Heart right ventricle (tissue), 16 donors: ENCODE measurements at regions not wholly inside any gene's neighbourhood (a gene's known extent, or its start where the extent isn't known, plus 50 kb on each side); places are given as distances from the start of the nearest gene placed in this dataset.

Experiments used
- ATAC-seq, 8 donors: fragments of 200-7000 bp; cut with Tn5 transposase; one replicate each; pipeline ENCODE4 v1.9.1; 2020; ENCODE audit warnings: mild to moderate bottlenecking in 8 of 8, moderate library complexity in 8 of 8, moderate number of reproducible peaks in 1 of 8
- DNase-seq, 2 donors: peaks; one replicate each; pipeline ENCODE4 v3.0.0-alpha.2; 2020
- H3K27ac ChIP-seq, 10 donors: fragments of 200-600 bp; sonication (generic) in 2 of 10; one replicate each; pipeline versions ENCODE4 v1.5.0 to v1.8.0; 2020 to 2022; ENCODE audit warnings: mild to moderate bottlenecking in 3 of 10
- H3K27me3 ChIP-seq, 7 donors: fragments of 200-600 bp; one replicate each; pipeline ENCODE4 v1.8.0; 2021 to 2022; ENCODE audit warnings: mild to moderate bottlenecking in 2 of 7
- H3K36me3 ChIP-seq, 9 donors: fragments of 200-600 bp; sonication (generic) in 1 of 9; one replicate each; pipeline versions ENCODE4 v1.5.0 to v1.8.0; 2020 to 2022; ENCODE audit warnings: mild to moderate bottlenecking in 2 of 9
- H3K4me1 ChIP-seq, 9 donors: fragments of 200-600 bp; sonication (generic) in 1 of 9; one replicate each; pipeline versions ENCODE4 v1.5.0 to v1.8.0; 2020 to 2022; ENCODE audit warnings: mild to moderate bottlenecking in 4 of 9
- H3K4me3 ChIP-seq, 10 donors: fragments of 200-600 bp; sonication (generic) in 2 of 10; one replicate each; pipeline versions ENCODE4 v1.5.0 to v1.8.0; 2020 to 2022; ENCODE audit warnings: mild to moderate bottlenecking in 7 of 10, moderate library complexity in 2 of 10
- H3K9me3 ChIP-seq, 11 donors: fragments of 200-600 bp in 10 of 11; sonication (generic) in 2 of 11; one replicate each; pipeline versions ENCODE4 v1.5.0 to v1.8.0; 2013 to 2022; ENCODE audit warnings: mild to moderate bottlenecking in 2 of 11, control low read depth in 1 of 11, moderate library complexity in 1 of 11
- CTCF ChIP-seq, 9 donors: fragments of 200-600 bp; sonication (generic) in 2 of 9; IDR thresholded peaks; one replicate each; pipeline versions ENCODE4 v1.5.0 to v1.8.0; 2021 to 2022; ENCODE audit warnings: antibody characterized with exemption in 9 of 9, mild to moderate bottlenecking in 5 of 9, moderate library complexity in 1 of 9
- WGBS, 2 donors: extraction: QIAGEN DNeasy Blood & Tissue Kit; methylation state at CpG; one replicate each; pipeline ENCODE4 v1.1.7; 2013; ENCODE audit warnings: inconsistent platforms in 1 of 2; 5-methylcytosine and 5-hydroxymethylcytosine counted together
- intact Hi-C, 10 donors: fragments of 100-400 bp; cut with DNase I; formaldehyde crosslinking; loops; one replicate each; pipeline versions ENCODE4 v1.11.1 to v1.14.2; 2022
- donor health status: Arrhythmogenic right ventricular cardiomyopathy.
- donor health status: ischemic (EF 13 %, LVEDD 7.1; RV severe dilation, severe dysfunction).
- donor health status: healthy with polysubstance abuse.
- donor health status: DM: no; HTN: yes; CAD: no.
- donor health status: DM: no; HTN: no; CAD: no.
- donor health status: ischemic (EF 25% LVEDD 6.9; RV normal size, moderate dysfunction).
- donor health status: ischemic (EF 25% LVEDD 5.7; RV mildly dilated, moderate dysfunction).
- donor health status: healthy.
- donor health status: DM: yes; HTN: yes; CAD: no.
- donor health status: Ischemic cardiomyopathy.
- donor health status: ischemic (EF 35%, LVEDD 5.7; RV mildly dilated, moderate dysfunction).
- donor health status: nonischemic (EF 11% LVEDD 7.7; RV severe dilation, severe dysfunction).
- donor health status: DM: yes; HTN: yes; CAD: no.
- donor health status: PGD.
- donor health status: ischemic (EF 29% LVEDD 5.4; RV normal size, mild dysfunction).
- donor health status: nonischemic (EF 23%, LVEDD 6.1; RV moderate dilation, normal function).

DNA sequence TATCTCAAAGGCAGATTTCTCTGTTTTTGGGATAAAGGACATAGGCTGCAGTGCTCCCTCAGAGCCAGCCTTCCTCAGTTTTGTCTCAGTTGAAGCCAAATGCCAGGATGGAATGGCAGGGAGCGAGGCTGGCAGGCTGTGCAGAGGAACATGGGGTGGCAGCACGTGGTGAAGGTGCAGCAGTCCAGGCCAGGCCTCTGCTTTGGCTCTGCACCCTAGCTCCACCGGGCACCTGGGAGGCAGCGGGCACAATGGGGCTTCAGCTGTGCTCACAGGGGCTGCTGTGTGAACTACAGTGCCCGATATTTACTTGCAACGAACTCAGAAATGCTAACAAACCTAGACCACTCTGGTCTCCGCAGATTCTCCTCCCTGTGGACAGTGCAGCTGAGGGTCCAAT lies 319.6 kb downstream of the ZNF326 start:
- intact Hi-C loops: no loop called here
- DNase-seq: no peak
- H3K9me3 ChIP-seq: peaks cover 0 to 4% (median 0%) of the 10 kb centered on the region in 11 donors
- 86 to 92% methylated on average over 7 of the region's 7 CpGs for WGBS, 2 donors
- no peaks in the 10 kb centered on the region for H3K4me1 ChIP-seq
- no peak for ATAC-seq
- H3K27me3 ChIP-seq: no peaks in the 10 kb centered on the region
- no peak for TF ChIP-seq CTCF (IDR thresholded peaks at IDR 0.05)
- H3K36me3 ChIP-seq: no peaks in the 10 kb centered on the region
- H3K4me3 ChIP-seq: no peak overlapping the region
- no peak overlapping the region for H3K27ac ChIP-seq

DNA sequence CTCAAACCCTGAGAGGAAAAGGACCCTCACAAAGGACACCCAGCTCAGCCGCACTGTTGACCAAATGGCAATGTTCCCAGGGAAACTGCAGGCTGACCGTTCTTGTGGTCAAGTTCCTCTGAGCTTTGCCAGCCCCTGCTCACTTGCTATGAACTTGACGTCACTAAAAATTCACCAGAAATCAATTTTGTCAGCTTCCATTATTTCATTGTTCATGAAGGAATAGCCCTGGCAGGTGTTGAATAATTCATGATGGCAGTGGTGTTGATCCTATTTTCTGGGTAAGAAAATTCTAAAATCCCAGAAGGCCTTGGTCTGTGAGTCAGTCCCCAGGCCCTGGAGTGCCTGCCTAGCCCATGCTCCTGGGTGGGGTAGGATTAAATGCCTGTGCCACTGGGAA lies 318.9 kb downstream of the ZNF326 start:
- DNase-seq (no peak), ATAC-seq (no peak)
- intact Hi-C loops: no loop called here
- WGBS, 2 donors: 75 to 81% methylated on average over 3 of the region's 3 CpGs
- no peak for TF ChIP-seq CTCF (IDR thresholded peaks at IDR 0.05)
- Histone ChIP-seq H3K9me3 (peaks cover 0 to 4% (median 0%) of the 10 kb centered on the region in 11 donors), H3K27ac (no peak overlapping the region), H3K4me1 (no peaks in the 10 kb centered on the region), H3K4me3 (no peak overlapping the region), H3K36me3 (no peaks in the 10 kb centered on the region), H3K27me3 (no peaks in the 10 kb centered on the region)

- Histone ChIP-seq H3K27me3 (no peaks in the 10 kb centered on the region), H3K27ac (no peak overlapping the region), H3K9me3 (peaks cover 0 to 17% (median 3%) of the 10 kb centered on the region in 11 donors), H3K36me3 (no peaks in the 10 kb centered on the region), H3K4me1 (no peaks in the 10 kb centered on the region), H3K4me3 (no peak overlapping the region)
- intact Hi-C loops: no loop called here
- ATAC-seq (no peak), DNase-seq (no peak)
- 89 to 92% methylated on average over 5 of the region's 5 CpGs for WGBS, 2 donors
- TF ChIP-seq CTCF (IDR thresholded peaks at IDR 0.05): no peak
Measured at GRCh38 chr1:90309806-90310205, 314.9 kb downstream of the ZNF326 start.

GRCh38 chr1:90308421-90308820 lies 313.5 kb downstream of the ZNF326 start:
- TF ChIP-seq CTCF (IDR thresholded peaks at IDR 0.05): no peak
- DNase-seq (no peak), ATAC-seq (no peak)
- intact Hi-C loops: no loop called here
- Histone ChIP-seq H3K4me3 (no peak overlapping the region), H3K27ac (no peak overlapping the region), H3K27me3 (no peaks in the 10 kb centered on the region), H3K36me3 (no peaks in the 10 kb centered on the region), H3K9me3 (peaks cover 0 to 19% (median 3%) of the 10 kb centered on the region in 11 donors), H3K4me1 (no peaks in the 10 kb centered on the region)
- 56 to 83% methylated on average over 1 of the region's 1 CpG for WGBS, 2 donors

DNA sequence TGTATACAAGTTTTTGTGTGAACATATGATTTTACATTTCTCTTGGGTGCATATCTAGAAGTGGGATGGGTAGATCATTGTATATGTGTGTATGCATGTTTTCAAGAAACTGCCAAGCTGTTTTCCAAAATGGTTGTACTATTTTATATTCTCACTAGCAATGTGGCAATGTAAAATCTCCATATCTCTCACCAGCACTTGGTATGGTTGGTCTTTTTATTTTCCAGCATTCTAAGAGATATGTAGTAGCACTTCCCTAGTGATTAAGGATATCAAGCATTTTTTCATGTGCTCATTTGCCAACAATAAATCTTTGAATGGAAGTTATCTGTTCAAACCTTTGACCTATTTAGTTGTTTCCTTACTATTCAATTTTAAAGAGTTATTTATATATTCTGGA lies 310.7 kb downstream of the ZNF326 start:
- no peaks in the 10 kb centered on the region for H3K27me3 ChIP-seq
- H3K27ac ChIP-seq: no peak overlapping the region
- ATAC-seq: no peak
- no peak for TF ChIP-seq CTCF (IDR thresholded peaks at IDR 0.05)
- no peak overlapping the region for H3K4me3 ChIP-seq
- H3K36me3 ChIP-seq: no peaks in the 10 kb centered on the region
- no peak for DNase-seq
- H3K4me1 ChIP-seq: no peaks in the 10 kb centered on the region
- H3K9me3 ChIP-seq: peaks cover 0 to 19% (median 3%) of the 10 kb centered on the region in 11 donors
- intact Hi-C loops: no loop called here
